ENCODE measurements at regions not wholly inside any gene's neighbourhood (a gene's known extent, or its start where the extent isn't known, plus 50 kb on each side); places are given as distances from the start of the nearest gene placed in this dataset.

- TF ChIP-seq TAF1 (IDR thresholded peaks at IDR 0.05; ENCODE audit: borderline replicate concordance, insufficient read depth, low read length) = no peak
- TF ChIP-seq POLR2AphosphoS5 (IDR thresholded peaks at IDR 0.05; ENCODE audit: low read depth, low read length) = no peak
- no peak for TF ChIP-seq REST (IDR thresholded peaks at IDR 0.05; ENCODE audit: insufficient read depth in 1 of 2, low read depth in 2 of 2, low read length in 2 of 2)
- no peak for TF ChIP-seq SIN3A (IDR thresholded peaks at IDR 0.05; ENCODE audit: borderline replicate concordance, insufficient read depth, low read length)
- no peak for TF ChIP-seq FOXP2 (optimal IDR thresholded peaks at IDR 0.05; ENCODE audit: borderline replicate concordance, extremely low read depth, extremely low read length, insufficient read depth)
Observed at GRCh38 chr9:80892703-80893102, 796.6 kb downstream of the TLE1 start.
